ENCODE measurements at regions not wholly inside any gene's neighbourhood (a gene's known extent, or its start where the extent isn't known, plus 50 kb on each side); places are given as distances from the start of the nearest gene placed in this dataset.

DNA sequence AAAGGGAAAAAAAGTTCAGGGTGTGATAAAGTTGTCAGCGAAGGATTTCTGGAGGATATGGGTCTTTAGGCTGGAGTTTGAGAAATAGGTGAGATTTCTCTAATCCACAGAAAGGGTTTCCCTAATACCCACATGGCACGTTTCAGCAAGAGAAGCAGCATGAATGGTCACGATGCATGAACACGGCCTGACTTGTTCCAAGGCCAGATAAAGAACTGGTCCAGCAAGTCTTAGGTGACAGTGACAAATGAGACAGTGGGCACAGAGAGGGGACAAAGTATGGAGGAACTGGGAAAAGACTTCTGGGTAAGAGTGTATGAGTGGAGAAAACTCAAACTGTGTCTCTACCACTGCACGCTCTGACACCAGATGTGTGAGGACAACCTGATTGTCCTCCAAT lies 262.0 kb upstream of the FOXQ1 start:
- 62 to 77% methylated on average over 5 of the region's 5 CpGs for WGBS, 2 donors
- Histone ChIP-seq H3K4me3 (ENCODE audit: low read length in 2 of 2) (no peak overlapping the region), H3K27ac (ENCODE audit: low read depth in 1 of 2, low read length in 2 of 2) (no peak overlapping the region), H3K36me3 (ENCODE audit: control insufficient read depth in 1 of 2, insufficient read depth in 2 of 2, low read length in 1 of 2) (no peaks in the 10 kb centered on the region), H3K4me1 (ENCODE audit: control insufficient read depth in 1 of 2, insufficient read depth in 2 of 2, low read length in 2 of 2) (no peaks in the 10 kb centered on the region), H3K27me3 (ENCODE audit: control insufficient read depth in 1 of 2, insufficient read depth in 2 of 2, low read length in 1 of 2) (no peaks in the 10 kb centered on the region), H3K9me3 (ENCODE audit: control insufficient read depth, low read length) (no peaks in the 10 kb centered on the region)
- DNase-seq (no peak), ATAC-seq (ENCODE audit: low FRiP score) (no peak)
- intact Hi-C loops (cut with DNase I): no loop called here

DNA sequence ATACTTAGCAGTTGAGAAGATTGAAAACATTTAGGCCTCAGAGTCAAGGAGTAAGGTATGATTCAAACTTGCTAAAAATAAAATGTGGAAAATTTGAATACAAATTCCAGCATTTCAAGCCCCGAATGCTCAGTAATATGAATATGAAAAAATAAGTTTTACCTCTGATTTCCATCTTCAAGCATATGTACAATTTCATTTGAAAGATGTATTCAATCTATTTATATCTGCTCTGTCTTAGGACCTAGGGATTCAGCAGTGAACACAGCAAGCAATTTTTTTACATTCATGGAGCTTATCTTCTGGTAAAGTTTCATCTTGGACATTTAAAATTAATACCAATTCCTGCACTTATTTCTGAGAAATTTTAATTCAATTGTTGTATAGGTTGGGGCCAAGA lies 262.7 kb upstream of the FOXQ1 start:
- WGBS, 2 donors: 55 to 61% methylated on average over 1 of the region's 1 CpG
- no peak overlapping the region for H3K27ac ChIP-seq (ENCODE audit: low read depth in 1 of 2, low read length in 2 of 2)
- DNase-seq: no peak
- no peak for ATAC-seq (ENCODE audit: low FRiP score)
- H3K27me3 ChIP-seq (ENCODE audit: control insufficient read depth in 1 of 2, insufficient read depth in 2 of 2, low read length in 1 of 2): peaks cover 0 to 3% of the 10 kb centered on the region in 2 donors
- H3K9me3 ChIP-seq (ENCODE audit: control insufficient read depth, low read length): no peaks in the 10 kb centered on the region
- H3K36me3 ChIP-seq (ENCODE audit: control insufficient read depth in 1 of 2, insufficient read depth in 2 of 2, low read length in 1 of 2): no peaks in the 10 kb centered on the region
- H3K4me1 ChIP-seq (ENCODE audit: control insufficient read depth in 1 of 2, insufficient read depth in 2 of 2, low read length in 2 of 2): no peaks in the 10 kb centered on the region
- intact Hi-C loops (cut with DNase I): no loop called here
- no peak overlapping the region for H3K4me3 ChIP-seq (ENCODE audit: low read length in 2 of 2)

DNA sequence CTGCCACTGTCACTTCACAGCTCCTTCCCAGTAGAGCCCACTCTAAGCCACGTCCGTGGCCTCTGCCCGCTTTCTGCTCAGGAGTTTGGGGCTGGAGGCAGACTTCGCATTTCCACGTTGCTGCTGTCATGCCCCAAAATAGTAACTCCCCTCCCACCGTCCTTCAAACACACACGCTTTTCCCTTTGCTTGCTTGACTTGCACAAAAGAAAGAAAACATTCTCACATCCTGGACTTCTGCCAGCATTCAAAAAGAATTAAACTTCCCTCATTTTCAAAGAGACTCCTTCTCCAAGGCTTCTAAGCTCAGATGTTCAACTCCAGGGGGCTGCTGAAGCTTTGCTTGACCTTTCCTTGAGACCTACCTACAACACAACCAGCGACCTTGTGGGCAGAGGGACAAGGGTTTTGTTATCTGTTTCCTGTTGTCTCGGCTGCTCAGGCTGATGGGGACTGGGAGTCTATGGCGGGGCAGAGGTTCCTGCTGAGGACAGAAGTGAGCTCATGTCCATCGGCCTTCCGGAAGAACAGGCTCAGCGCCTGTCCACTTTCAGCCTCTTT lies 263.8 kb upstream of the FOXQ1 start:
- 32 to 36% methylated on average over 13 of the region's 13 CpGs for WGBS, 2 donors
- intact Hi-C loops (cut with DNase I): no loop called here
- Histone ChIP-seq H3K27me3 (ENCODE audit: control insufficient read depth in 1 of 2, insufficient read depth in 2 of 2, low read length in 1 of 2) (peaks cover 0 to 3% of the 10 kb centered on the region in 2 donors), H3K36me3 (ENCODE audit: control insufficient read depth in 1 of 2, insufficient read depth in 2 of 2, low read length in 1 of 2) (no peaks in the 10 kb centered on the region), H3K9me3 (ENCODE audit: control insufficient read depth, low read length) (no peaks in the 10 kb centered on the region), H3K4me3 (ENCODE audit: low read length in 2 of 2) (no peak overlapping the region), H3K27ac (ENCODE audit: low read depth in 1 of 2, low read length in 2 of 2) (no peak overlapping the region), H3K4me1 (ENCODE audit: control insufficient read depth in 1 of 2, insufficient read depth in 2 of 2, low read length in 2 of 2) (no peaks in the 10 kb centered on the region)
- no peak for ATAC-seq (ENCODE audit: low FRiP score)
- no peak for DNase-seq

DNA sequence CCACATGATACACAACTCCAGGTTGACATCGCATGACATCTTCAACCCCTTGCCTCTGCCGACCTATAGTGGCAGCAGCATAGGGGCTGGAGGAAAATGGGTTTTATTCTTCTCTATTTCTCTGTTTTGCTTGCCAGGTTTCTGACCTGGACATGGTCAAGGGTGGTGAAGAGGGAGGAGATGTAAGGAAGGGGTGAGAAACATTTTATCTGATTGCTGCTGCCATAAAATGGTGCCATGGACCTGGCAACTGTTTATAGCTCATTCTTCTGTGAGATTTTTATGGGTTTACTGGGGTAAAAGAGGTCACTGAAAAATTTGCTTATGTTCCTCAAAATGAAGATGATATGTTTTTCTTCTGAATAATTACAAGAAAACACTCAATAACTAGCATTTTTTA lies 266.7 kb upstream of the FOXQ1 start:
- H3K4me3 ChIP-seq (ENCODE audit: low read length in 2 of 2): no peak overlapping the region
- peaks cover 0 to 3% of the 10 kb centered on the region in 2 donors for H3K27me3 ChIP-seq (ENCODE audit: control insufficient read depth in 1 of 2, insufficient read depth in 2 of 2, low read length in 1 of 2)
- intact Hi-C loops (cut with DNase I): no loop called here
- ATAC-seq (ENCODE audit: low FRiP score): no peak
- H3K36me3 ChIP-seq (ENCODE audit: control insufficient read depth in 1 of 2, insufficient read depth in 2 of 2, low read length in 1 of 2): no peaks in the 10 kb centered on the region
- H3K27ac ChIP-seq (ENCODE audit: low read depth in 1 of 2, low read length in 2 of 2): no peak overlapping the region
- DNase-seq: no peak
- H3K9me3 ChIP-seq (ENCODE audit: control insufficient read depth, low read length): no peaks in the 10 kb centered on the region
- WGBS, 2 donors: 62 to 93% methylated on average over 2 of the region's 2 CpGs
- H3K4me1 ChIP-seq (ENCODE audit: control insufficient read depth in 1 of 2, insufficient read depth in 2 of 2, low read length in 2 of 2): no peaks in the 10 kb centered on the region

DNA sequence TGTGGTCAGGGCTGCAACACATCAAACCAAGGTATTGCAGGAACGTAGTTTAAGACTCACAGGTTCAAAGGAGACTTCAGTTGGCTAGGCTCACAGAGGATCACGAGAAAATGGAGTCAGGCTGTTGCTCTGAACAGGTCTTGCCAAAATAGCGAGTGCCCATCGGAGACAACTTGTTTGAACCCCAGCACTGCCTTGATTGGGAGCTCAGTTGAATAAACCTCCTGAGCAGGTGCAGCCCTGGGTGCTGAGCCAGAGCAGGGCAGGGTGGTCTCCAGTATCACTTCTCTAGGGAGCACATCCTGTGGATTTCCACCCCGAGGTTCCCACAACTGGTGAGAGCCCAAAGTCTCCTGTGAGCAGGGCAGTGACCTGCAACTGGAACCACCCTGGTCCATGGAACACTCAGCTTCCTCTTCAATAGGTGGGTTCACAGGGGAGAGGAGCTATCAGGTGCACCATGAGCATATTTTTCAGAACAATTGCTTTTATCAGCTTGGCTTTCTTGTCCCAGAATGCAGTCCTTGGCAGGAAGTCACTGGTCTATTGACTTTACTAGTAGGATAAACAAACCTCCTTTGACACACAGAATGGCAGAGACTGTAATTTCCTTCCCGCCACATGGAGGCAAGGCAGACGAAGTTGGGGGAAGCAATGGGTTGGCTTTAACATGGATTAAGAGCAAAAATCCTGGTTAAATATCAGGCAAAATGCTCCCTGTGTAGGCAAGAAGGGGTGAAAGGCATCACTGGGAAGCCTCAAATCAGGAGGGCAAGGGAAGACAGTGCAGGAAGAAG lies 267.7 kb upstream of the FOXQ1 start:
- Histone ChIP-seq H3K4me1 (ENCODE audit: control insufficient read depth in 1 of 2, insufficient read depth in 2 of 2, low read length in 2 of 2) (no peaks in the 10 kb centered on the region), H3K27me3 (ENCODE audit: control insufficient read depth in 1 of 2, insufficient read depth in 2 of 2, low read length in 1 of 2) (peaks cover 0 to 3% of the 10 kb centered on the region in 2 donors), H3K9me3 (ENCODE audit: control insufficient read depth, low read length) (no peaks in the 10 kb centered on the region), H3K4me3 (ENCODE audit: low read length in 2 of 2) (no peak overlapping the region), H3K36me3 (ENCODE audit: control insufficient read depth in 1 of 2, insufficient read depth in 2 of 2, low read length in 1 of 2) (no peaks in the 10 kb centered on the region), H3K27ac (ENCODE audit: low read depth in 1 of 2, low read length in 2 of 2) (no peak overlapping the region)
- intact Hi-C loops (cut with DNase I): no loop called here
- WGBS, 2 donors: 52 to 56% methylated on average over 7 of the region's 7 CpGs
- ATAC-seq (ENCODE audit: low FRiP score) (no peak), DNase-seq (no peak)

DNA sequence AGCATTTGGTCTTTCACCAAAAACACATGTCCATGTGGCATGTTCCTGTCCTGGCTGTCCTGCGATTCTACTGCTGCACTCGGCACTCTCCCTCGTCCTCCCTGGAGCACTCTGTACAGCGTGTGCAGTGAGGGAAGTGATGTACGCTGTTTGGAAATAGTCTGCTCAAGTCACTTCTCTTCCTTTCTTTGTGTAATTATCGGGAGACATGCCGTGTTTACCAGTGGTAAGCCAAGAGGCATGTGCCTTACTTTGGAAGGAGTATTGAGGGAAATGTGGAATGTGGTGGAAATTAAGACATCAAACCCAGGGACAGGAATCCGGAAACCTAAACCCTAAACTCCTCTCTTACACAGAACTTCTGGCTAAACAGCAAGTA lies 268.5 kb upstream of the FOXQ1 start:
- Histone ChIP-seq H3K4me1 (ENCODE audit: control insufficient read depth in 1 of 2, insufficient read depth in 2 of 2, low read length in 2 of 2) (no peaks in the 10 kb centered on the region), H3K4me3 (ENCODE audit: low read length in 2 of 2) (no peak overlapping the region), H3K36me3 (ENCODE audit: control insufficient read depth in 1 of 2, insufficient read depth in 2 of 2, low read length in 1 of 2) (no peaks in the 10 kb centered on the region), H3K27me3 (ENCODE audit: control insufficient read depth in 1 of 2, insufficient read depth in 2 of 2, low read length in 1 of 2) (peaks cover 0 to 3% of the 10 kb centered on the region in 2 donors), H3K9me3 (ENCODE audit: control insufficient read depth, low read length) (no peaks in the 10 kb centered on the region), H3K27ac (ENCODE audit: low read depth in 1 of 2, low read length in 2 of 2) (no peak overlapping the region)
- DNase-seq (no peak), ATAC-seq (ENCODE audit: low FRiP score) (no peak)
- WGBS, 2 donors: 71 to 75% methylated on average over 8 of the region's 8 CpGs
- intact Hi-C loops (cut with DNase I): no loop called here

DNA sequence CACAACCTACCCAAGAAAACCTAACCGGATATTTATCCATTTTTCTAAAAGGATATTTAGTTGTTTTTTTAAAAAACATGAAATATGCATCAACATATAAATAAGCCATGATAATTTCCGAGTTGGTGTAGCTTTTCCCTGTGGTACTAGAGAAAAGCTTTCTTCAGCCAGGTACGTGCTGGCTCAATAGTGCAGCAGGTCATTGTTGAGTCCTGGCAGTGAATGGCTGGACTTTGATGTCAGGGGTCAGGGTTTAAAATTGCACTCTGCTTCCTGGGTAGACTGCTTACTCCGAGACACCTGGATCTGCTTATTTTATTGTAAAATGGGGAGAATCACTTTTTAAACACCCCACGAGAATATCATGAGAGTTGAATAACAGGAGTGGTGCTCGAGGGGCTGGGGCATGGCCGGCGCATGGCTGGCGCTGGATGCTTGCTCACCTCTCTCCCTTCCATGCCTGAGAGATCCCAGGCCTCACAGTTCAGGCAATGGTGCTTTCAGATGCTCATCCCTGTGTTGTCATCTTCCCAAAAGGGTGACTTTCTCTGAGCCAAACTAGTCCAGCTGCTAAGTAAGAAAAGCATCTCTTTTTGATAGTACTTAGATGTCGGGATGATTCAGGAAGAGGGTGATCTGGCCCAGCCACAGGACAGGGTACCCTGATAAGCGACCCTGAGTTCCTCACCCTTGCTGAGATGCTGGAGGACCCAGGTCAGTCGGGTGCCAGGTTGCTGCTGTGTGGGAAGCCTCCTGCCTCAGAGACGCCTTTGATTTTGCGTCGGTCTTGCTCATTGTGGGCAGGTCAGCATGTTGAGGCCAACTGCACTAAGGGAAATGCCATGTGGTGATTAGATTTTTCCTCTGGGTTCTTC lies 269.1 kb upstream of the FOXQ1 start:
- H3K9me3 ChIP-seq (ENCODE audit: control insufficient read depth, low read length): no peaks in the 10 kb centered on the region
- peaks cover 0 to 3% of the 10 kb centered on the region in 2 donors for H3K27me3 ChIP-seq (ENCODE audit: control insufficient read depth in 1 of 2, insufficient read depth in 2 of 2, low read length in 1 of 2)
- no peak for DNase-seq
- WGBS, 2 donors: 85% methylated on average over 15 of the region's 15 CpGs
- no peak overlapping the region for H3K4me3 ChIP-seq (ENCODE audit: low read length in 2 of 2)
- no peaks in the 10 kb centered on the region for H3K36me3 ChIP-seq (ENCODE audit: control insufficient read depth in 1 of 2, insufficient read depth in 2 of 2, low read length in 1 of 2)
- H3K4me1 ChIP-seq (ENCODE audit: control insufficient read depth in 1 of 2, insufficient read depth in 2 of 2, low read length in 2 of 2): no peaks in the 10 kb centered on the region
- H3K27ac ChIP-seq (ENCODE audit: low read depth in 1 of 2, low read length in 2 of 2): no peak overlapping the region
- ATAC-seq (ENCODE audit: low FRiP score): no peak
- intact Hi-C loops (cut with DNase I): no loop called here

DNA sequence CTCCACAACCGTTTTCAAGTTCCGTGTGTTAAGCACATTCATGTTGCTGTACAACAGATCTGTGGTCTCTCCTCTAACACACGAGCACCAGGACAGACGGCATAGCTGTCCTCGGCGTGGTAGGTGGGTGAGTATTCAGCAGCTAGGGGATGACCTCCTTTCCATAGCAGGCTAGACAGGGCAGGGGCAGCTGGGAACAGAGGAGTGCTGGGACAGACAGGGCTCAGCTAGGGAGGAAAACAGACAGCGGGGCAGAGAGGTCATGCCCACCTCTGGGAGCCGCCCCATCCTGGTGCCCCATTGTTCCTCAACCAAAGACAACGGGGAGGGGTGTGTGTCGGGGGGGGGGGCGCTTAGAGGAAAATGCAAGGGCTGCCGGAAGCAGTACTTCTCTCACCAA lies 271.5 kb upstream of the FOXQ1 start:
- ATAC-seq (ENCODE audit: low FRiP score) (no peak), DNase-seq (no peak)
- Histone ChIP-seq H3K9me3 (ENCODE audit: control insufficient read depth, low read length) (no peaks in the 10 kb centered on the region), H3K27ac (ENCODE audit: low read depth in 1 of 2, low read length in 2 of 2) (no peak overlapping the region), H3K4me1 (ENCODE audit: control insufficient read depth in 1 of 2, insufficient read depth in 2 of 2, low read length in 2 of 2) (no peaks in the 10 kb centered on the region), H3K27me3 (ENCODE audit: control insufficient read depth in 1 of 2, insufficient read depth in 2 of 2, low read length in 1 of 2) (peaks cover 0 to 3% of the 10 kb centered on the region in 2 donors), H3K36me3 (ENCODE audit: control insufficient read depth in 1 of 2, insufficient read depth in 2 of 2, low read length in 1 of 2) (no peaks in the 10 kb centered on the region), H3K4me3 (ENCODE audit: low read length in 2 of 2) (no peak overlapping the region)
- WGBS, 2 donors: 69 to 72% methylated on average over 12 of the region's 12 CpGs
- intact Hi-C loops (cut with DNase I): no loop called here

All from aorta (tissue), 5 donors.